GM21529 (cell line): ENCODE measurements at regions not wholly inside any gene's neighbourhood (a gene's known extent, or its start where the extent isn't known, plus 50 kb on each side); places are given as distances from the start of the nearest gene placed in this dataset.
"Not testable (repeated sequence)": the region's sequence is repeated elsewhere in the genome, so short reads cannot be mapped to it uniquely, and the experiment has no call there.

ENCODE experiments used
- ATAC-seq: cut with Tn5 transposase; IDR thresholded peaks from one replicate; pipeline ENCODE4 v1.9.1; 2021; ENCODE audit not compliant: unreplicated experiment

GRCh38 chr15:19956124-19956796, 585.3 kb downstream of the GOLGA6L6 start:
- no peak for ATAC-seq

- ATAC-seq = no peak
These were observed 597.2 kb downstream of the GOLGA6L6 start for GRCh38 chr15:19944261-19944888.

- ATAC-seq = no peak
These were observed 598.1 kb downstream of the GOLGA6L6 start for GRCh38 chr15:19943515-19943914.

GRCh38 chr15:19903281-19903680, 638.3 kb downstream of the GOLGA6L6 start:
- ATAC-seq = not testable (repeated sequence)

- not testable (repeated sequence) for ATAC-seq
These were observed 639.2 kb downstream of the GOLGA6L6 start for GRCh38 chr15:19902388-19902787.

- ATAC-seq = not testable (repeated sequence)
These were observed 640.2 kb downstream of the GOLGA6L6 start for GRCh38 chr15:19901414-19901813.

GRCh38 chr15:19899021-19899824, 642.4 kb downstream of the GOLGA6L6 start:
- no peak for ATAC-seq

GRCh38 chr15:19888811-19889210, 652.8 kb downstream of the GOLGA6L6 start:
- ATAC-seq = not testable (repeated sequence)

GRCh38 chr15:19844061-19844460, 697.5 kb downstream of the GOLGA6L6 start:
- not testable (repeated sequence) for ATAC-seq
